Stimulated activated effector memory CD8-positive, alpha-beta T cell treated with anti-CD3 and anti-CD28 coated beads, Interleukin-12 subunit alpha, Interleukin-12 subunit beta, amount 100 ng/mL, for 72 hours (primary cell): ENCODE measurements at regions not wholly inside any gene's neighbourhood (a gene's known extent, or its start where the extent isn't known, plus 50 kb on each side); places are given as distances from the start of the nearest gene placed in this dataset.
"Not testable (repeated sequence)": the region's sequence is repeated elsewhere in the genome, so short reads cannot be mapped to it uniquely, and the experiment has no call there.

Experiments used
- ATAC-seq: fragments of 150-1000 bp; cut with Tn5 transposase; 2 replicates; pipeline ENCODE4 v1.10.0; 2021
- DNase-seq, 2 donors: peaks; one replicate each; pipeline ENCODE4 v3.0.0; 2021 to 2022; ENCODE audit warnings: low spot score in 2 of 2
- H3K27ac Mint-ChIP-seq: one replicate; pipeline ENCODE4 v1.8.0; 2022; ENCODE audit warnings: mild to moderate bottlenecking, mixed read lengths
- H3K36me3 Mint-ChIP-seq: one replicate; pipeline ENCODE4 v1.8.0; 2022; ENCODE audit warnings: mild to moderate bottlenecking, mixed read lengths
- H3K4me1 Mint-ChIP-seq: one replicate; pipeline ENCODE4 v1.8.0; 2022; ENCODE audit warnings: mixed read lengths
- H3K4me3 Mint-ChIP-seq: one replicate; pipeline ENCODE4 v1.8.0; 2022; ENCODE audit warnings: mild to moderate bottlenecking, mixed read lengths
- H3K9me3 Mint-ChIP-seq: one replicate; pipeline ENCODE4 v1.8.0; 2022; ENCODE audit warnings: mixed read lengths

- not testable (repeated sequence) for DNase-seq, H3K27ac Mint-ChIP-seq, ATAC-seq, H3K4me1 Mint-ChIP-seq, H3K36me3 Mint-ChIP-seq, H3K9me3 Mint-ChIP-seq, H3K4me3 Mint-ChIP-seq
These were observed 75.4 kb upstream of the EXOC4 start for GRCh38 chr7:133177476-133177875.

DNA sequence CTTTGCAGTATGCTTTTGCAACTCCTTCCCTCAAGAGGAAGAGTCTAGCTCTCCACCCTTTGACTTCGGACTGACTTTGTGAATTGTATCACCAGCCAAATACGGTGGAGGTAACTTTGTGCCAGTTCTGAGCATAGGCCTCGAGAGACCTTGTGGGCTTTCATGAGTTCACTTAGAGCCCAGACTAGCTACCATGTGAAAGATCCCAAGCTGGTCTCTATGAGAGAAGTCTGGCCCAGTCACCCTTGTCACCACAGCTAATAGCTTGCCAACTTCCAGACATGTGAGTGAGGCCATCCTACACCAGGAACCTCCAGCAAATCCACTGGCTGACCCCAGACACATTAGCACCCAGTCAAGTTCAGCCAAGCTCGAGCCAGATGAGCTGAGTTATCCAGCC lies 72.2 kb upstream of the EXOC4 start:
- DNase-seq = no peak
- Mint-ChIP-seq H3K4me3 (no peak overlapping the region), H3K4me1 (no peaks in the 10 kb centered on the region), H3K36me3 (no peaks in the 10 kb centered on the region), H3K27ac (no peak overlapping the region), H3K9me3 (peaks cover 3% of the 10 kb centered on the region)
- ATAC-seq = no peak

DNA sequence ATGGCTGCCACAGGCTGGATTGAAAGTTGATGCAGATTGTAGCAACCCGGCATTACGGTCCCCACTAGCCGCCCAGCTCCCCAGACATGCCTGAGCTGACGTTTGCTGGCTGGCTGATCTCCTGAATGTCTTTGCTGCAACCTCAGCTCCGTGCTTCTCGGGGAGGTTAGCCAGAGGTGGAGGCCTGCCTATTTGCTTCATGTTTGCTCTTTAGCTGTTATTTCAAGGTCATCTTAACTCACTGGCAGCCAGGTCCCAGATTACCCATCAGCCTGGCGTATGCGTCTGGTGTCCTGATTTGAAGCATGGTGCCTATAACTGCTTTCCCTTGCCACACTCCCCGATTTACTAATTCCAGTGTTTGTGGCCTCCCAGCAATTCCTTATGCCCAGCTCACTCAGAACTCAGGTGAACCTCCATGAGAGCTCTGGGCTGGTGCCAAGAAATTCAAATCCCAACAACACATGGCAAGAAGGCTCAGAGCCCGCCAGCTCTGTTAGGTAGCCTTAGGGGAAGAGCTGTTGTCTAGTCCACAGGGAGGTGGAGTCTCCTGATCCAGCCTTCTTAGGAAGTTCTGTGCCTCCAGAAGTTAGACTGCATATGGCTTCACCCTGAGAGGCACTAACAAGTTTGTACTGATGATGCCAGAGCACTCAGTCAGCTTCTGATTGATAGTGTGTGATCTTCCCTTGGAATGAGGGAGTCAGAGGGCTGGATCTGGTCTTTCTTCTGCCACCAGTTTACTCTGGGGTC lies 69.7 kb upstream of the EXOC4 start:
- Mint-ChIP-seq H3K36me3 (no peaks in the 10 kb centered on the region), H3K4me3 (no peak overlapping the region), H3K27ac (no peak overlapping the region), H3K9me3 (peaks cover 3% of the 10 kb centered on the region), H3K4me1 (no peaks in the 10 kb centered on the region)
- ATAC-seq = no peak
- no peak for DNase-seq

DNA sequence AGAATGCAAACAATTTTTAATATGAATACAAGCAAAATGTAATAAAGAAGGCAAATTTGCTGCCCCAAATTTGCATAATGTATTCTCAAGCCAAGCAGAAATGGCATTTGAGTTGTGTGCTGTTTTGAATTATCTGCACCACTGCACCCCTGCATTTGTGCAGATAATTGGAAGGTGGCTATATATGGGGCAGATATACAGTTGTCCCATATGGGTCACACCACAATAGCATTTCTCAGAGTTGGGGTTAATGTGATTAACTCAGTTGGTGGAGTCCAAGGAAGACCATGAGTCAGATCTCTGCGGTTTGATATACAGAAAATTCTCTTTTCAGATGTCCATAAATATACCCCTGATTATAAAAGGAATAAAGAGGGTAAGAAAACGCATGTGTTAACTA lies 68.9 kb upstream of the EXOC4 start:
- H3K36me3 Mint-ChIP-seq = no peaks in the 10 kb centered on the region
- no peak for DNase-seq
- H3K27ac Mint-ChIP-seq = no peak overlapping the region
- no peak overlapping the region for H3K4me3 Mint-ChIP-seq
- ATAC-seq = no peak
- no peaks in the 10 kb centered on the region for H3K4me1 Mint-ChIP-seq
- no peaks in the 10 kb centered on the region for H3K9me3 Mint-ChIP-seq

DNA sequence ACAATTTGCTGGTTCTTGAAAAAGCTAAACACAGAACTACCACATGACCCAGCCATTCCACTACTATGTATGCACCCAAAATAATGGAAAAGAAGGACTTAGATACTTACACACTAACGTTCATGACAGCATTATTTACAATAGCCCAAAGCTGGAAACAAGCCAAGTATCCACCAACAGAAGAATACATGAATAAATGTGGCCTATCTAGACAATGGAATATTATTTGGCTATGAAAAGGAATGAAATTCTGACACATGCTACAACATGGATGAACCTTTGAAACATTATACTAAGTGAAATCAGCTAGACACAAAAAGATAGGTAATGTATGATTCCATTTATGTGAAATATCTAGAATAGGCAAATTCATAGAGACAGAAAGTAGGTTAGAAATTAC lies 67.4 kb upstream of the EXOC4 start:
- Mint-ChIP-seq H3K4me1 (no peaks in the 10 kb centered on the region), H3K9me3 (no peaks in the 10 kb centered on the region), H3K36me3 (no peaks in the 10 kb centered on the region), H3K27ac (no peak overlapping the region), H3K4me3 (no peak overlapping the region)
- ATAC-seq = no peak
- no peak for DNase-seq

DNA sequence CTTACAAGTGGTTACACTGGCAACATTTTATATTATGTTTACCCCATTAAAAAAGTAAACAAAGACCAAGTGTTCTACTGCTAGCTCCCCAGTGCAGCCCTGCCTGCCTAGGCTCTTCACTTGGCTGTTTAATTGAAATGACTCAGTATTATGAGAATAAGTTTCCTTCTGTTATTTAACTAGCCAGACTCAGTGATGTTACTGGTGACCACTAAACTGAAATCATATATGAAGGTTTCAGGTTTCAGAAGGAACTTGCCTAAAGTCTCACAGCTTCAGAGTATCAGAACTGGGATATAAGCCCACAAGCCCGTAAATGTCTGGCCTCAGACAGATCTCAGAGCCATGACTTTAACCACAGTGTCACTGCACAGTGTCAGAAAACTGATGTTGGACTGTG lies 66.8 kb upstream of the EXOC4 start:
- Mint-ChIP-seq H3K4me1 (no peaks in the 10 kb centered on the region), H3K4me3 (no peak overlapping the region), H3K9me3 (no peaks in the 10 kb centered on the region), H3K27ac (no peak overlapping the region), H3K36me3 (no peaks in the 10 kb centered on the region)
- DNase-seq (no peak), ATAC-seq (no peak)

DNA sequence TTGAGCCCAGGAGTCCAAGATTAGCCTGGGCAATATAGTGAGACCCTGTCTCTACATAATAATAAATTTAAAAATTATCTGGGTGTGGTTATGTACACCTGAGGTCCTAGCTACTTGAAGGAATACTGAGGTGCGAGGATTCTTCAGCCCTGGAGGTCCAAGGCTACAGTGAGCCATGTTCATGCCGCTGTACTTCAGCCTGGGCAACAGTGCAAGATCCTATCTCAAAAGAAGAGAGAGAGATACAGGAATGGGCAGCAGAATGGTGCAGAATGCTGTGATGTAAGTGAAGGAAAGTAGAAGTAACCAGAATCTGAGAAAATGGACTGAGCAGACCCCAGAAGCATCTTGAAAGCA lies 62.7 kb upstream of the EXOC4 start:
- Mint-ChIP-seq H3K9me3 (no peaks in the 10 kb centered on the region), H3K27ac (no peak overlapping the region), H3K36me3 (no peaks in the 10 kb centered on the region), H3K4me3 (no peak overlapping the region), H3K4me1 (no peaks in the 10 kb centered on the region)
- ATAC-seq (no peak), DNase-seq (no peak)

DNA sequence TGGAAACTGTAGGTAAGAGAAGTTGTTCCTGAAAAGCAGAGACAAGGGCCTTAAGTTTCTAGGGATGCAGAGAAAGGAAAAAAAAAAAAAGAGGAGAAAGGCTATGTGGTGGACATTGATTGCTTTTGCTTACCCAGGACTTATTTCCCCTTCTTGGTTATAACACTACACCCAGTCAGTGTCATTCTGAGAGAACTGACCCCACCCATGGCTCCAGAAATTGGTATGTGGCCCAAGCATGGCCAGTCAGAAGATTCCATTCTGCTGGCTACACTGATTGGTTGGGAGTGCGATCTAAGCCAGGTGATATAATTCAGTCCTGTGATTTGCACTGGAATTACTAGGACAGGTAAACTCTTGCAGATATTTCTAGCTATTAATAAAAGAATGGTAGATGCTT lies 62.2 kb upstream of the EXOC4 start:
- ATAC-seq = no peak
- DNase-seq = no peak
- H3K36me3 Mint-ChIP-seq = no peaks in the 10 kb centered on the region

GRCh38 chr7:133191787-133192186 lies 61.1 kb upstream of the EXOC4 start:
- ATAC-seq (no peak), DNase-seq (no peak)
- no peak overlapping the region for H3K4me3 Mint-ChIP-seq
- H3K9me3 Mint-ChIP-seq = no peaks in the 10 kb centered on the region
- H3K4me1 Mint-ChIP-seq = no peaks in the 10 kb centered on the region
- no peak overlapping the region for H3K27ac Mint-ChIP-seq
- no peaks in the 10 kb centered on the region for H3K36me3 Mint-ChIP-seq

More for the DNA sequence above, 62.2 kb upstream of the EXOC4 start:
- H3K4me1 Mint-ChIP-seq = no peaks in the 10 kb centered on the region
- no peaks in the 10 kb centered on the region for H3K9me3 Mint-ChIP-seq
- no peak overlapping the region for H3K27ac Mint-ChIP-seq
- H3K4me3 Mint-ChIP-seq = no peak overlapping the region

- DNase-seq = no peak
- no peak for ATAC-seq
- no peak overlapping the region for H3K27ac Mint-ChIP-seq
- no peaks in the 10 kb centered on the region for H3K36me3 Mint-ChIP-seq
- H3K4me1 Mint-ChIP-seq = no peaks in the 10 kb centered on the region
- no peaks in the 10 kb centered on the region for H3K9me3 Mint-ChIP-seq
- H3K4me3 Mint-ChIP-seq = no peak overlapping the region
These were observed 57.0 kb upstream of the EXOC4 start for GRCh38 chr7:133195868-133196267.

DNA sequence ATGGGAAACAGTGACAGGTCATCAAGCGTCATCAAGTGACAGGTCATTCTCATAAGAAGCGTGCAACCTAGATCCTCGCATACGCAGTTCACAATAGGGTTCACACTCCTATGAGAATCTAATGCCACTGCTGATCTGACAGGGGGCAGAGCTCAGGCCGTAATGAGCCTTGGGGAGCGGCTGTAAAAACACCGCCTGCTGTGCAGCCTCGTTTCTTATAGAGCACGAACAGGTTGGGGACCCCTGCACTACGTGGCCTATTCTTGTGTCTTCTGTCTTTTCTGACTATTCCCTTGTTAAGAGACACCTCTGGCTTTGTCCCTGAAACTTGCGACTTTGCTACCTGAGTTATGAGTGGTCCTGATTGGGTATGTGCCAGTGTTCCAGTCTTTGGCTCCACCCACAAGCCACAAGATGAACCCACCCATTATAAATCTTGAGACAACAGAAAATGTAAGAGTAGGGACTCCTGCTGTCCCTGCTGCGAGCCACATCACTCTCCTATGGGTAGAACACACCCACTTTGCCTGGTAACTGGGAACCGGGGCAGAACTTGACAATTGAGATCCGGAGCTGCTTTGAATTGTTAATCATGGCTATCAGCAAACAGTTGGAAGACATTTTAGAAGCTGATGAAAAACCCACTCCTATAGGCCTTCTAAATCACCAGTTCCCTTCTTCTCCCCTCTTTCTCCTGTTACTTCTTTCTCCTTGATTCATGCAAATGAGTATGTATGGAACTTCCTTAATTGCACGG lies 55.8 kb upstream of the EXOC4 start:
- ATAC-seq (no peak), DNase-seq (no peak)
- Mint-ChIP-seq H3K36me3 (no peaks in the 10 kb centered on the region), H3K27ac (no peak overlapping the region), H3K4me3 (no peak overlapping the region), H3K4me1 (no peaks in the 10 kb centered on the region), H3K9me3 (no peaks in the 10 kb centered on the region)

- no peak overlapping the region for H3K4me3 Mint-ChIP-seq
- no peak for ATAC-seq
- no peaks in the 10 kb centered on the region for H3K36me3 Mint-ChIP-seq
- H3K27ac Mint-ChIP-seq = no peak overlapping the region
- H3K9me3 Mint-ChIP-seq = no peaks in the 10 kb centered on the region
- H3K4me1 Mint-ChIP-seq = no peaks in the 10 kb centered on the region
- no peak for DNase-seq
These were observed 54.8 kb upstream of the EXOC4 start for GRCh38 chr7:133197972-133198544.

DNA sequence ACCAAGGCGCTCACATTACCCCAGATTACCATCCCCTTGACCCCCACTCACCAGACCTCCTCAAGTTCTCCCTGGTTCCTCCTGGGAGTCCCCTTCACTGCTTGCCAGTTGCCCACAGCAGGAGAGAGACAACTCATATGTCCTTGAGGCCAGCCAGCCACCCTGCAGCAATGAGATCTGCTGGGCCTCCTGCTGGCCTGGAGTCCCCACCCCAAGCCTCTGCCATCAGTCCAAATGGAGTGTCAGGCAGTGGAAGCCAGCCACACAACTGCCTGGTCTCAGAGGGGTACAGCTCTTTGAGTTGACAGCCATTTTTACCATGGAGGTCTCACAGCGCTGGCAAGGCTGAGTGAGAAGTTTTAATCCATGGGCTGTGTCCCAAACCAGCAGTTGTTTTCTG lies 53.0 kb upstream of the EXOC4 start:
- Mint-ChIP-seq H3K27ac (no peak overlapping the region), H3K4me3 (no peak overlapping the region)

GRCh38 chr7:133201470-133201869 lies 51.4 kb upstream of the EXOC4 start:
- Mint-ChIP-seq H3K4me3 (no peak overlapping the region), H3K27ac (no peak overlapping the region), H3K4me1 (no peaks in the 10 kb centered on the region), H3K36me3 (no peaks in the 10 kb centered on the region), H3K9me3 (no peaks in the 10 kb centered on the region)
- DNase-seq (no peak), ATAC-seq (no peak)

More for the DNA sequence above, 53.0 kb upstream of the EXOC4 start:
- Mint-ChIP-seq H3K4me1 (no peaks in the 10 kb centered on the region), H3K36me3 (no peaks in the 10 kb centered on the region), H3K9me3 (no peaks in the 10 kb centered on the region)
- peak; percentile 19 for ATAC-seq
- no peak for DNase-seq

GRCh38 chr7:133202942-133203341 lies 49.9 kb upstream of the EXOC4 start:
- no peaks in the 10 kb centered on the region for H3K4me1 Mint-ChIP-seq
- H3K27ac Mint-ChIP-seq = no peak overlapping the region
- no peaks in the 10 kb centered on the region for H3K9me3 Mint-ChIP-seq

More at GRCh38 chr7:133202942-133203341, 49.9 kb upstream of the EXOC4 start:
- no peak overlapping the region for H3K4me3 Mint-ChIP-seq
- DNase-seq (no peak), ATAC-seq (no peak)
- no peaks in the 10 kb centered on the region for H3K36me3 Mint-ChIP-seq
